AG08395 (cell line): ENCODE measurements at regions not wholly inside any gene's neighbourhood (a gene's known extent, or its start where the extent isn't known, plus 50 kb on each side); places are given as distances from the start of the nearest gene placed in this dataset.

Experiments used
- DNase-seq: peaks from one replicate; pipeline ENCODE4 v3.0.0; 2012; ENCODE audit warnings: mixed read lengths, low spot score

GRCh38 chr2:221689140-221689539 is 117.0 kb upstream of the EPHA4 start:
- no peak for DNase-seq

- DNase-seq, result no peak
Measured at GRCh38 chr2:221680548-221680947, 108.4 kb upstream of the EPHA4 start.

GRCh38 chr2:221677688-221678087 is 105.6 kb upstream of the EPHA4 start:
- DNase-seq, result no peak

- no peak for DNase-seq
Measured at GRCh38 chr2:221676566-221677172, 104.6 kb upstream of the EPHA4 start.

DNA sequence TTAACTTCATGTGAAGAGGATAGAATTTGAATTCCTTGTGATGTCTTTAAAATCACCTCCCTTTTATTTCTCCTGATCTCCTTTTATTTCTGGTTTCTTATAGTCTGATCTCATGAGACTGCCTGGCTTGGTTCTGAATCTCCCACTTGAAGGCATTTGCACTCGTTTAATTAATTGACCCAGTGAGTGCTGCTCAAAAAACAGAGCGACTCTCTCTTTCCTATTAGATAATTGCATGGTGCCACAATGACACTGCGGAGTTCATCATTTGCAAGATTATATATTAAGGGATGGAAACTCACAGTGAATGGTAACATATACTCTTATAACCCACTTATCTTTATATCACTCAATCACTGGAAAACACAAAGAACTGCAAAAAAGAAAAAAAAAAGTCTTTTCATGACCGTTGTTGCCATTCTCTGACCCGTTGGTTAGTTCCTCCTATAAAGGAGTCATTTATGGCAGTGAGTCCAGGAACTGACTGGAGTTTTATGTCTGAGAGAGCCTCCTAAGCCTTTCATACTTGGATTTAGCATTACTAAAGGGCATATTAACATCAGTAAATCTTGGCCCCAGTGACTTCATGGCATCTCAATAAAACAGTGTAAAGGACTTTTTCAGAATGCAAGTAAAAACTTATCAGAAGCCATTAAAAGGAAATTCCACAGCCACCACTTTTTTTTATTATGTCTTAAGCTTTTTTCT is 103.3 kb upstream of the EPHA4 start:
- no peak for DNase-seq

- DNase-seq, result no peak
Measured at GRCh38 chr2:221674446-221674845, 102.3 kb upstream of the EPHA4 start.

- DNase-seq, result no peak
Measured at GRCh38 chr2:221673248-221673647, 101.1 kb upstream of the EPHA4 start.

- DNase-seq, result no peak
Measured at GRCh38 chr2:221671515-221671914, 99.4 kb upstream of the EPHA4 start.

GRCh38 chr2:221662689-221663391 is 90.7 kb upstream of the EPHA4 start:
- no peak for DNase-seq

- no peak for DNase-seq
Measured at GRCh38 chr2:221657806-221658205, 85.7 kb upstream of the EPHA4 start.

DNA sequence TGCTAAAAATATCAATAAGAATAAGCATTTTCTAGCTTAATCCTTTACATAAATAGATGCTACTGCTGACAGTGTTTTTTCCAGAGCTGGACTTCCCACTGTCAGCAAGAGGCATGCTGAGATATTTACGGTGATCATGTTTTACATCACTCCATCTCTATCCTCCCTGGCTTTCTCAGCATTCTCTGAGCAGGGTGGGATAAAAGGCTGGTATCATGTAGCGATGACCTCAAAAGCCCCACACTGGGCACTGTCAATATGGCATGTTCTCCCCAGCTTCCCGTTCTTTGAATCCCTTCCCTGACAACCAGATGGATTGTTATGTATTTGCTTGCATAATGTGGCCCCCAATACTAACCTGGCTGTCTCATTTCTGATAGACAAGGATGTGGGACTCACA is 83.2 kb upstream of the EPHA4 start:
- no peak for DNase-seq

DNA sequence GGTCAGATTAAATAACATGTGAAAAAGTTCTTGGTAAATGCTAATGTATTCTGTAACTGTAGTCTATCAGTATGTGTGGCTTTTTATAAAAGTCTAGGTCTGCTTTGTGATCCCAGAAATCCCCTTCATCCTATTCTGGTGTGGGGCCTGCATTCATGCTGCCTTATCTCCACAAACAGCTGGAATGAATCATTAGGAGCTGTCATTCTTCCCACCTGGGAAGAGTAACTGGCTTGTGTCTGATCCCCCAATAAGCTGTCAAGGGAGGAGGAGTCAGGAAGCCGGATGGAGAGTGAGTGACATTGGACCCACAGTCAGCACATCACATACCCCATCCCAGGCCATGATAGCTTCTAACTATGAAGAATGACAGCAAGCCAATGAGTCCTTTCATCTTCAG is 81.1 kb upstream of the EPHA4 start:
- no peak for DNase-seq

GRCh38 chr2:221649051-221649775 is 77.1 kb upstream of the EPHA4 start:
- DNase-seq, result no peak

DNA sequence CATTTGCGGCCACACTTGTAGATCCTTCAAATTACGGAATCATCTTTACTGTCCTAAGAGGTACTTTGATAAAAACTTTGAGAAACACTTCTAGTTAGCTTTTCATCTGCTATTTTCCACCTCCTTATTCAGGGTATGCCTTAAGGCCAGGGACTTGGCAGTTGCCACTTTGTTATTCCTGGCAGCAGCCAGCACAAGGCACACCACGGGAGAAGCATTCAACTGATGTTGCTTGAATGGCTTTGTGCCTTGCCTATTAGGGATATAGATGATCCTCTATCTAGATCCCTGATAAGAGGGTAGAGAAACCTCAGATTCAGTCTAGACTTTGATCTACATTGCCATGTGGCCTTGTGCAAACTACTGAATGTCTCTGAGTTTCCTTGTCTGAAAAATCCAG is 70.3 kb upstream of the EPHA4 start:
- DNase-seq, result no peak

DNA sequence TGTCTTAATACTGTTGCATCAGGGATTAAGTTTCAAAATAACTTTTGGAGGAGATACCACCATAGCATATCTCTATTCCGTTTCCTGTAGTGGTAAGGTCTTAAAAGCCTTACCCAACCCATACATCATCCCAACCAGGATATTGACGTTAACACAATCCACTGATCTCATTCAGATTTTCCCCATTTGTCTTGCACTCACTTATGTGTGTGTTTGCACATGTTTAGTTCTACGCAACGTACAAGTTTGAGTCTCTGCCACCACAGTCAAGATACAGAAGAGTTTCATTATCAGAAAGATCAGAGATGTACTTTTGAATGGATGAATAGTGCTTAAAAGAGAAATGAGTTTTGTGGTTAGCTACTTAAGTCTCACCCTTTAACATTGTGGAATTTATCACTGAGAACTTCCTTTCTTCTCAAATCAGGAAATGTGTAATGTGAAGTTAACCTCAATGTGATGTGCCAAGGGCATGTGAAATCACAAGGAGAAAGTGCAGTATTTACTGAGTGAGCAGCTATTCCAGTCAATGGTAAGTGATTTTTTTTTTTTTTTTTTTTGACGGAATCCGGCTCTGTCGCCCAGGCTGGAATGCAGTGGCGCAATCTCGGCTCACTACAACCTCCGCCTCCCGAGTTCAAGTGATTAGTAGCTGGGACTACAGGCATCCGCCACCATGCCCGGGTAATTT is 69.2 kb upstream of the EPHA4 start:
- no peak for DNase-seq

DNA sequence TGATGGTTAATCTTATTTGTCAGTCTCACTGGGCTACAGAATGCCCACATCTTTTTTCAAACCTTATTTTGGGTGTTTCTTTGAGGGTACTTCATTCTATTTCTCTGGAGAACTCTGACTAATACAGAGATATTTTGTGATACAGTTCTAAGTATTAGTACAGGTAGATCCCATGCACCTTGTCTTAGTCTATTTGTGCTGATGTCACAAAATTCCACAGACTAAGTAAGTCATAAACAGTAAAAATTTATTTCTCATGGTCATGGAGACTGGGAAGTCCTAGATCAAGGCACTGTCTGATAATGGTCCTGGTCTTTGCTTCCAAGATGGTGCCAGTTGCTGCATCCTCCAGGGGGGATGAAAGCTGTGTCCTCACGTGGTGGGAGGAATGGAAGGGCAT is 68.6 kb upstream of the EPHA4 start:
- no peak for DNase-seq

- no peak for DNase-seq
Measured at GRCh38 chr2:221637851-221638250, 65.7 kb upstream of the EPHA4 start.

GRCh38 chr2:221635949-221636348 is 63.8 kb upstream of the EPHA4 start:
- no peak for DNase-seq

GRCh38 chr2:221629468-221629867 is 57.4 kb upstream of the EPHA4 start:
- peak; percentile 74 for DNase-seq

DNA sequence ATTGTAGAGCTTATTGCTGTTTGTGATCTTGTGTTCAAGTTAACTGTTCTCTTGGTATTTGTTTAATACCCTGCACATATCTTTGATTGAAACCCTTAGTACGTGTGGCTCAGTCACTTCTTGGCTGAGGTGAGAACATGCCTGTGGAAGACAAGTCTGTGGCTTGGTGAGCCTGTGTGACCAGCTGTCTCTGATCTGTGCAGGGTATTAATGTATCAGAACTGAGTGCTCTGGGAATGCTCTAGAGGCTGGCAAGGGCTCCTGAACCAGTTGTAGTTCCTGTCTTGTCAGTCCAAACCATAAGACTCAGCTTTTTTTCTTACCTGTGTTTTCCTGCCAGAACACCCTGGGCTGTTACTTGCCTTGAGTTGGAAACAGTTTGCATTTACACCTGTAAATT is 52.4 kb upstream of the EPHA4 start:
- DNase-seq, result no peak
